H1 (cell line): ENCODE measurements at regions not wholly inside any gene's neighbourhood (a gene's known extent, or its start where the extent isn't known, plus 50 kb on each side); places are given as distances from the start of the nearest gene placed in this dataset.

ENCODE experiments used
- CTCF ChIA-PET: fragments of 300-600 bp; sonication (Branson Sonifier 250); formaldehyde crosslinking; loops from one replicate; lab custom pipeline; 2021; ENCODE audit not compliant: partially characterized antibody; lab: Charles Lee
- POLR2A ChIA-PET: fragments of 300-600 bp; sonication (Branson Sonifier 250); formaldehyde crosslinking; loops from one replicate; lab custom pipeline; 2021; ENCODE audit warnings: inconsistent platforms; ENCODE audit not compliant: partially characterized antibody; lab: Charles Lee
- DNase-seq, 2 experiments: peaks; one replicate each; pipeline versions ENCODE4 v3.0.0 to v3.0.0-alpha.2; 2010 to 2022; ENCODE audit warnings: low spot score in 2 of 2, low read depth in 1 of 2, mixed read lengths in 1 of 2
- FAIRE-seq: peaks from 2 replicates; lab custom pipeline; 2011; peaks lifted over from hg19 to GRCh38; lab: Jason Lieb, UNC
- H2AFZ ChIP-seq: 2 replicates; pipeline ENCODE4 v1.8.1; 2012; ENCODE audit warnings: low read length, inconsistent platforms
- H2AK5ac ChIP-seq: 2 replicates; pipeline ENCODE4 v1.6.1; 2013; ENCODE audit warnings: low read depth, low read length
- H2BK120ac ChIP-seq: replicated peaks from 2 replicates; pipeline ENCODE3; 2013; ENCODE audit warnings: low read depth, low read length, inconsistent platforms
- H2BK12ac ChIP-seq: 2 replicates; pipeline ENCODE4 v1.6.1; 2013; ENCODE audit warnings: low read depth, low read length
- H2BK15ac ChIP-seq: 2 replicates; pipeline ENCODE4 v1.6.1; 2013; ENCODE audit warnings: low read length
- H2BK20ac ChIP-seq: 2 replicates; pipeline ENCODE4 v1.6.1; 2013; ENCODE audit warnings: low read length
- H2BK5ac ChIP-seq: 2 replicates; pipeline ENCODE4 v1.6.1; 2013; ENCODE audit warnings: low read depth, low read length
- H3K14ac ChIP-seq: 2 replicates; pipeline ENCODE4 v1.6.1; 2013; ENCODE audit warnings: inconsistent platforms; ENCODE audit not compliant: insufficient read length
- H3K18ac ChIP-seq: 2 replicates; pipeline ENCODE4 v1.6.1; 2013; ENCODE audit warnings: low read length; ENCODE audit errors: extremely low read depth
- H3K23ac ChIP-seq: 2 replicates; pipeline ENCODE4 v1.6.1; 2013; ENCODE audit warnings: inconsistent platforms; ENCODE audit not compliant: insufficient read length
- H3K23me2 ChIP-seq: 2 replicates; pipeline ENCODE4 v1.6.1; 2013; ENCODE audit warnings: low read depth, low read length
- H3K27ac ChIP-seq: 2 replicates; pipeline ENCODE4 v1.6.1; 2011; ENCODE audit warnings: low read depth, low read length, inconsistent platforms
- H3K27me3 ChIP-seq, 4 experiments: replicated peaks in 1 of 4; 1 replicate in 1 of 4; 2 replicates in 3 of 4; pipeline versions ENCODE4 v1.6.1 to v1.8.1; 2011 to 2013; ENCODE audit warnings: low read length in 3 of 4, mild to moderate bottlenecking in 3 of 4, inconsistent platforms in 2 of 4, mixed read lengths in 2 of 4, moderate library complexity in 1 of 4; ENCODE audit not compliant: control insufficient read depth in 3 of 4, insufficient read depth in 3 of 4; ENCODE audit errors: extremely low read depth in 1 of 4
- H3K36me3 ChIP-seq, 4 experiments: 2 replicates each; pipeline versions ENCODE4 v1.6.1 to v1.8.1; 2011 to 2013; ENCODE audit warnings: mild to moderate bottlenecking in 4 of 4, low read length in 3 of 4, moderate library complexity in 2 of 4, control low read depth in 1 of 4, inconsistent platforms in 1 of 4; ENCODE audit not compliant: insufficient read depth in 4 of 4, control insufficient read depth in 2 of 4
- H3K4ac ChIP-seq: replicated peaks from 2 replicates; pipeline ENCODE3; 2013; ENCODE audit warnings: low read length, low read depth, mixed read lengths, inconsistent platforms; ENCODE audit not compliant: insufficient read length
- H3K4me1 ChIP-seq, 4 experiments: replicated peaks in 1 of 4; 1 replicate in 1 of 4; 2 replicates in 3 of 4; pipeline versions ENCODE4 v1.6.1 to v1.8.1; 2011 to 2013; ENCODE audit warnings: low read length in 3 of 4, inconsistent platforms in 2 of 4, mixed read lengths in 1 of 4; ENCODE audit not compliant: insufficient read depth in 4 of 4, control insufficient read depth in 3 of 4
- H3K4me2 ChIP-seq, 2 experiments: 2 replicates each; pipeline versions ENCODE4 v1.6.1 to v1.8.1; 2011 to 2013; ENCODE audit warnings: low read depth in 2 of 2, low read length in 2 of 2, control low read depth in 1 of 2, inconsistent platforms in 1 of 2, mild to moderate bottlenecking in 1 of 2; ENCODE audit not compliant: insufficient read depth in 1 of 2
- H3K4me3 ChIP-seq, 4 experiments: fragments of 200-600, 300-600 bp in 1 of 4; sonication (generic), shearing (Covaris generic), sonication (Bioruptor Twin) in 1 of 4; 2 replicates each; pipeline versions ENCODE4 v1.5.1 to v1.8.1; 2011 to 2016; ENCODE audit warnings: low read length in 4 of 4, low read depth in 3 of 4, control low read depth in 2 of 4, inconsistent platforms in 2 of 4, mild to moderate bottlenecking in 2 of 4, mixed read lengths in 1 of 4, moderate library complexity in 1 of 4; ENCODE audit not compliant: insufficient read depth in 2 of 4; ENCODE audit errors: extremely low read depth in 1 of 4
- H3K56ac ChIP-seq: replicated peaks from 2 replicates; pipeline ENCODE3; 2013; ENCODE audit warnings: low read depth, mild to moderate bottlenecking, mixed read lengths, low read length, inconsistent platforms; ENCODE audit not compliant: insufficient read length
- H3K79me1 ChIP-seq: 2 replicates; pipeline ENCODE4 v1.6.1; 2013; ENCODE audit warnings: low read depth, low read length, control low read depth
- H3K79me2 ChIP-seq, 2 experiments: 2 replicates each; pipeline versions ENCODE4 v1.6.1 to v1.8.1; 2012 to 2013; ENCODE audit warnings: low read length in 2 of 2, mild to moderate bottlenecking in 2 of 2, inconsistent platforms in 1 of 2; ENCODE audit not compliant: insufficient read depth in 2 of 2, control insufficient read depth in 1 of 2
- H3K9ac ChIP-seq, 4 experiments: replicated peaks in 1 of 4; 1 replicate in 1 of 4; 2 replicates in 3 of 4; pipeline versions ENCODE4 v1.6.1 to v1.8.1; 2011 to 2013; ENCODE audit warnings: low read depth in 3 of 4, low read length in 3 of 4, control low read depth in 2 of 4, mild to moderate bottlenecking in 2 of 4, moderate library complexity in 2 of 4, inconsistent platforms in 1 of 4; ENCODE audit errors: extremely low read depth in 1 of 4
- H3K9me3 ChIP-seq, 2 experiments: 2 replicates each; pipeline versions ENCODE4 v1.6.1 to v1.8.1; 2012 to 2013; ENCODE audit warnings: mild to moderate bottlenecking in 2 of 2, moderate library complexity in 2 of 2, control low read depth in 1 of 2, inconsistent platforms in 1 of 2, low read depth in 1 of 2, low read length in 1 of 2, mixed read lengths in 1 of 2; ENCODE audit not compliant: insufficient read depth in 2 of 2
- H4K20me1 ChIP-seq, 2 experiments: replicated peaks in 1 of 2; 2 replicates each; pipeline versions ENCODE3 to v1.8.1; 2011 to 2013; ENCODE audit warnings: inconsistent platforms in 2 of 2, low read length in 2 of 2, mild to moderate bottlenecking in 1 of 2; ENCODE audit not compliant: insufficient read depth in 2 of 2, control insufficient read depth in 1 of 2
- H4K5ac ChIP-seq: 2 replicates; pipeline ENCODE4 v1.6.1; 2013; ENCODE audit warnings: low read length, low read depth, mixed read lengths, inconsistent platforms; ENCODE audit not compliant: insufficient read length
- H4K8ac ChIP-seq: 2 replicates; pipeline ENCODE4 v1.8.0; 2013; ENCODE audit warnings: mild to moderate bottlenecking, moderate library complexity, low read length, inconsistent platforms; ENCODE audit not compliant: insufficient read depth; ENCODE audit errors: extremely low read depth
- H4K91ac ChIP-seq: replicated peaks from 2 replicates; pipeline ENCODE3; 2013; ENCODE audit warnings: low read length, mixed read lengths, inconsistent platforms; ENCODE audit not compliant: insufficient read length
- ATF2 ChIP-seq: IDR thresholded peaks from 2 replicates; pipeline ENCODE4 v1.6.1; 2012; ENCODE audit warnings: low read length, inconsistent platforms
- CHD2 ChIP-seq: IDR thresholded peaks from 2 replicates; pipeline ENCODE4 v1.6.1; 2012; ENCODE audit warnings: low read length, improper control_type of control experiment
- POLR2A ChIP-seq, 2 experiments: IDR thresholded peaks; 1 replicate in 1 of 2; 2 replicates in 1 of 2; pipeline ENCODE4 v1.6.1; 2011; ENCODE audit warnings: low read depth in 2 of 2, low read length in 2 of 2, mild to moderate bottlenecking in 2 of 2; ENCODE audit errors: control extremely low read depth in 1 of 2
- RBBP5 ChIP-seq: IDR thresholded peaks from 2 replicates; pipeline ENCODE4 v1.7.1; 2012; ENCODE audit warnings: low read depth, mild to moderate bottlenecking, inconsistent platforms, low read length, moderate library complexity, borderline replicate concordance
- SP1 ChIP-seq: IDR thresholded peaks from 2 replicates; pipeline ENCODE4 v1.6.1; 2011; ENCODE audit warnings: low read depth, low read length
- SRF ChIP-seq: IDR thresholded peaks from 2 replicates; pipeline ENCODE4 v1.6.1; 2011; ENCODE audit warnings: mild to moderate bottlenecking, low read depth, low read length, moderate library complexity
- SUZ12 ChIP-seq: fragments of 200-600 bp; sonication (generic); IDR thresholded peaks from 2 replicates; pipeline ENCODE4 v1.6.1; 2012; ENCODE audit warnings: mild to moderate bottlenecking, inconsistent platforms, low read length, moderate library complexity, mixed read lengths
- USF2 ChIP-seq: IDR thresholded peaks from 2 replicates; pipeline ENCODE4 v1.6.1; 2011; ENCODE audit warnings: low read length, improper control_type of control experiment
- WGBS, 2 experiments: shearing (Covaris generic) in 1 of 2; methylation state at CpG; one replicate each; pipeline versions ENCODE4 v1.1.6 to v1.1.7; 2013 to 2015; ENCODE audit warnings: low lambda C conversion rate in 2 of 2, mixed read lengths in 2 of 2, inconsistent platforms in 1 of 2, low coverage in 1 of 2, missing lambda C conversion rate in 1 of 2; ENCODE audit not compliant: insufficient replicate concordance in 2 of 2, insufficient coverage in 1 of 2, insufficient read length in 1 of 2; ENCODE audit errors: extremely low coverage in 1 of 2, missing lambda C conversion rate in 1 of 2; 5-methylcytosine and 5-hydroxymethylcytosine counted together

GRCh38 chr12:105960319-105961083 is 178.3 kb downstream of the NUAK1 start:
- H3K9me3 ChIP-seq: no peaks in the 10 kb centered on the region
- no peak overlapping the region for H3K4me3 ChIP-seq
- no peaks in the 10 kb centered on the region for H3K79me1 ChIP-seq
- H3K4me2 ChIP-seq: no peak overlapping the region
- H2BK5ac ChIP-seq: no peak overlapping the region
- no peak overlapping the region for H2AFZ ChIP-seq
- H4K5ac ChIP-seq: no peak overlapping the region
- no peaks in the 10 kb centered on the region for H4K20me1 ChIP-seq
- H3K27me3 ChIP-seq: no peaks in the 10 kb centered on the region
- H3K79me2 ChIP-seq: no peaks in the 10 kb centered on the region
- no peak overlapping the region for H2BK20ac ChIP-seq
- no peak overlapping the region for H3K18ac ChIP-seq
- WGBS, 2 experiments: 87% methylated on average over 3 of the region's 3 CpGs; no CpG with 5 or more reads in 1 of the 2 experiments
- H3K23ac ChIP-seq: no peak overlapping the region
- CTCF ChIA-PET: interaction anchor here (0.6 kb wide), 2 partner anchors 20 to 161 kb away, joined by 3 read pairs; no protein-coding TSS in a partner anchor
- no peak overlapping the region for H4K8ac ChIP-seq
- no peak overlapping the region for H2BK120ac ChIP-seq
- H3K14ac ChIP-seq: no peak overlapping the region
- H3K36me3 ChIP-seq: no peaks in the 10 kb centered on the region
- H3K23me2 ChIP-seq: no peaks in the 10 kb centered on the region; the same call in 1 of the 2 replicates
- no peak for FAIRE-seq
- no peaks in the 10 kb centered on the region for H3K4me1 ChIP-seq
- no peak overlapping the region for H4K91ac ChIP-seq
- no peak overlapping the region for H2BK15ac ChIP-seq
- H3K27ac ChIP-seq: no peak overlapping the region
- H3K4ac ChIP-seq: no peak overlapping the region
- H3K9ac ChIP-seq: no peak overlapping the region
- POLR2A ChIA-PET: no interaction called here
- TF ChIP-seq SP1 (no peak), SUZ12 (no peak), ATF2 (no peak), POLR2A (IDR thresholded peaks at IDR 0.05; ENCODE audit: control extremely low read depth in 1 of 2, low read depth in 2 of 2, low read length in 2 of 2) (no peak), SRF (no peak), CHD2 (no peak), RBBP5 (no peak), USF2 (no peak)
- no peak overlapping the region for H2BK12ac ChIP-seq
- no peak for DNase-seq
- no peak overlapping the region for H2AK5ac ChIP-seq
- no peak overlapping the region for H3K56ac ChIP-seq
